ENCODE measurements at regions not wholly inside any gene's neighbourhood (a gene's known extent, or its start where the extent isn't known, plus 50 kb on each side); places are given as distances from the start of the nearest gene placed in this dataset.
"Not testable (repeated sequence)": the region's sequence is repeated elsewhere in the genome, so short reads cannot be mapped to it uniquely, and the experiment has no call there.

GRCh38 chr4:67038228-67038566 lies 507.1 kb downstream of the CENPC start:
- no peak for DNase-seq (ENCODE audit: low read depth in 2 of 2)

DNA sequence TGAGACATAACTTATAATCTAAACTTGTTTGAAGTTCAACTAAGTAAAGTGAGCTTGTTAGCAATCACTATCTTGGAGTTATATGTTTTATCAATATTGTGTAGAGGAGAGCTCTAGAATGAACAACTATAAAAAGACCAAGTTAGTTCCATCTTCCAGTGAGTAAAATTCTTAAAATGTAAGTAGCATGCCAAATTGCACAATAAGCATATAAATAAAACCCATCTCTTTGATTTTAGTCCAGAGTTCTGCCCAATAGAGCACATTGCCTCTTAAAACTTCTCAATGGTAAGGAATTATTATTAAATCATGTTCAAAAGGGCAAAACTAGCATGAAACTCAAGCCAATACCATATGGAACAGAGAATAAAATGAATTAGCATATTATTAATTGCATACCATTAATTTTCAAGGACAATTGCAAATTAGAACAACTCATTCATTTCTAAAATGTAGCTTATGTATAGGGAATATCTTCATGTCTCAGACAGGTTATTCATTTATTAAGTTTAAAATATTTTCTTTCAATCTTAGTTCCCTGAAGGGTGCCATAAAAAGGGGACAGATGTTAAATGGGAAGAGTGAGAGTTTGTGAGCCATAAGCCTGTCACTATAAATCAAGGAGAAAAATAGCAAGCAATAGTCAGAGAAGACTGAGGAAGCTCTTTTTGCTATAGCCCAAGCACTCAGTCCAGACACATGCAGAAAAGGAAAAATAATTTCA lies 507.6 kb downstream of the CENPC start:
- DNase-seq (ENCODE audit: low read depth in 2 of 2): no peak

DNA sequence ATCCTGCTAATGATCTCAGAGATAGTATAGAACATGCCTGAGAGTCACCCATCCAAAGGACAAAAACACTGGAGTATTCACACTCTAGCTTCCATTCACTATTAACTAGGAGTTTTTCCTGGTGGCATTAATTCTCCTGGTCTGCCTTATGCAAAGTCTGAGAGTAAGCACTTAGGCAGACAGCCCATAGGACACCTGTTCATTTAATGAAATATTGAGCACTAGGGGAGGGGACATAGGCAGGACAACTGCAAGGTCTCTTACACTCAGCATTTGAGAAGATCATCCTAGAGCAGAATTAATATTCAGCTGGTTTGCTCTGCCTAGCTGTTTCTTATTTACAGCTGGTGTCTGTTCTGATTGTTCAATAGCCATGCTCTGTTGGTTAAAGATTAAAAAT lies 508.5 kb downstream of the CENPC start:
- no peak for DNase-seq (ENCODE audit: low read depth in 2 of 2)

GRCh38 chr4:67035986-67036385 lies 509.3 kb downstream of the CENPC start:
- DNase-seq (ENCODE audit: low read depth in 2 of 2): no peak

- no peak for DNase-seq (ENCODE audit: low read depth in 2 of 2)
These were observed 509.8 kb downstream of the CENPC start for GRCh38 chr4:67035501-67035900.

DNA sequence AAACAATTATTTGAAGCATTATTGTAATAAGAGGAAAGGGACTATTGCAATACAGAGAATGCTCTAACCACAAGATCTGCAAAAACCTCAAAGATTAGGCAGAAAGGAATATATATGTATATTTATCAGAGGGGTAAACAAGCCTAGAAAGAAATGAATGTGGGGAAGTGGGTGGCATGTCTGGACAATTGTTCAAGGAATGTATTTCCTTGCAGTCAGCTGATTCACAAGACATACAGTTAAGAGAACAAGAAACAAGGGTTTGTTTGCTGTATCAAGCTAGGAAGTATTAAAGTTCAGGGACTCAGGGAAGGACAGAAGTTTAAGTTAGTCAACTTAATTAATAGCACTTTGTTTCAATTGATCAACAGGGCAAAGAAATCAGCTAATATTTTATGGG lies 514.7 kb downstream of the CENPC start:
- DNase-seq (ENCODE audit: low read depth in 2 of 2): no peak

GRCh38 chr4:67020438-67020797 lies 524.9 kb downstream of the CENPC start:
- no peak for DNase-seq (ENCODE audit: low read depth in 2 of 2)

DNA sequence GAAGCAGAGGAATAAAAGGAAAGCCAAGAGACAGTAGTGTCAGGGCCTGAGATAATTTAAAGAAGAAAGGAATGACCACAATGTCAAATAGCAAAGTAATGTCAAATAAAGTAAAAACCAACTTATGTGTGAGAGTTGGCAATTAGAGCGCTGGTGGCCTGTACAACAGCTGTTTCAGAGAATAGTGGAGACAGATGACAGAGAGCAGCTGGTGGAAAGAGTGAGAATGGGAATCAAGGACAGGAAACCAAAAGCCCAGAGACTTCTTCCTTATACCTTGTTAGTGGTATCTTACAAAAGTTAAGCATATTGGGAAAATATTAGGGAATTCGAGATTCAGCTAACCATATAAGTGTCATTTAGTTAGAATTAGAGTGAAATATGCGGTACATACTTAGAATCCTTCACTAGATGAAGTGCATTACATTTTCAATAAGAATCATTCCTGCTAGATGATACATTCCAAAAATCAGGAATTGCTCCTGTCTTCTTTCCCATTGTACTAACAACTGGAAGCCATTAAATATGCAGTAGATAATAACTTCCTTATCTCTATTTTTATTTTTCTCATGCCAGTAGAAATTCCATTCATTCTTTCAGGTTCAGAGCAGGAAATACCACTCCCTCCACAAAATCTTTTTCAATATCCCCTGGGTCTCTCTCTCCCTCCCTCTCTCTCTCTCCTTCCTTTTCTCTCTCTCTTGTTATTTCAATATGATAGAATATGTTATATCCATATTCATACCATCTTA lies 525.4 kb downstream of the CENPC start:
- DNase-seq (ENCODE audit: low read depth in 2 of 2): no peak

DNA sequence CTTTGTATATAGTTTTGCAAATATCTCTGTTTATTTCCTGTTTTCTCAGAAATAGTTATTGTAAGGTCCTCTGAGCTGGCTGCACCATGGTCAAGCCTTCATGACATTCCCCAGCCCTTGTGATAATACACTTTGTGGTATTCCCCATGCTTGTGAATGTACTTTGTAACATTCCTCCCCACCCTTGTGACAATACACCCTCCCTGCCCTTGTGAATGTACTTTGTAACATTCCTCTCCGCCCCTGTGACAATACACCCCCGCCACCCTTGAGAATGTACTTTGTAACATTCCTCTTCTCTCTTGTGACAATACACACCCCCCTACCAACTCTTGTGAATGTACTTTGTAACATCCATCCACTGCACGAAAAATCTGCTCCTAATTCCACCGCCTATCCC lies 530.7 kb downstream of the CENPC start:
- no peak for DNase-seq (ENCODE audit: low read depth in 2 of 2)

- DNase-seq (ENCODE audit: low read depth in 2 of 2): no peak
These were observed 538.5 kb downstream of the CENPC start for GRCh38 chr4:67006791-67007190.

GRCh38 chr4:66991521-66991920 lies 553.8 kb downstream of the CENPC start:
- no peak for DNase-seq (ENCODE audit: low read depth in 2 of 2)

DNA sequence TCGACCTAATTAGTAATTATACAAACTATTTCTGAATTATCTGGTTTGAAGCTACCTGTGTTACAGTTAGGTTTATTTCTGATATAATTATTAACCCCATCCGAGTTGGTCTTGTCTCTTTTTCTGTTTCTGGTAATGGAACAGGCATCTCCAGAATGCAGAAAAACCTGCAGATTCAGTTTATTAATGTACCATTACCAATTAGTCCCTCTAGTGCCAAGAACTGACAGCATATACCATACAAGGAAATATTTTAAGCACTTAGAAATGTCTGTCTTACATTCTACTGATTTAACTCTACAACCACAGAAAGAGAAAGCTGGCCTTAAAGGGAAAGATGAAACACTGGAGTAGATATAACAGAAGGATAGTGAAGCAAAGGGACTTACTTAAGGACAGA lies 570.6 kb downstream of the CENPC start:
- DNase-seq (ENCODE audit: low read depth in 2 of 2): no peak

GRCh38 chr4:66972087-66972486 lies 573.2 kb downstream of the CENPC start:
- no peak for DNase-seq (ENCODE audit: low read depth in 2 of 2)

DNA sequence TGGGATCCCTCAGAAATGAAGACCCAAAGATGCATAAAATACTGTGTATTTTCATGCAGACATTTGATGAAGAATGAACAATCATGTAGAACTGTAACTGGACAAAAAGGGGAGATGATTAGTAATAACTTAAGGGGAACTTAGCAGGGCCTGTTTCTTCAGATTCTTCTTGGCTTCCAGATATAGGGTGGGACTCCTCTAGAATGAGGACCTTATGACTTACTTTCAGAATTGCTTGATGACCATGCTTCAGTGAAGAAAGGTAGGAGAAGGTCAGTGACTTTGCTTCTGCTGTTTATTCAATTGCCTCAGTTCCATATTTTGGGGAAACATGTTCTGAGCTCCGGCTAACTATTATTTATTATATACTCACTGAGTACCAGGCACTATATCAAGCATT lies 580.8 kb downstream of the CENPC start:
- no peak for DNase-seq (ENCODE audit: low read depth in 2 of 2)

DNA sequence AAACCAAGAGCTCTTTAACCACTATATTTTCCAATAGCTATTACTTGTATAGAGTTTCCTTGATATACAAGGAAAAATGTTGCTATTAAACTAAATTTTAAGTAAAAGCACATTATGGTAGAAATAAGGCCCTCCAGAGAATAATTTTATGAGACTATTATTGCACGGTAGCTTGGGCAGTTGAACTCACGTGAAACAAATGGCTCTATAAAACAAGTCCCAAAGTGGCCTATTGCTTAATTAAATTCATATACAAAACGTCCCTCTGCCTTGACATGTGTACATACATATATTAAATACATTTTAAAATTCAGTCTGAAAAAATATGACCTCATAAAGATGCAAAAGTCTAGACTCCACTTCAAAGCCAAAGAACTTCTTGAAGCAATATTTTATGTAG lies 582.2 kb downstream of the CENPC start:
- DNase-seq (ENCODE audit: low read depth in 2 of 2): no peak

DNA sequence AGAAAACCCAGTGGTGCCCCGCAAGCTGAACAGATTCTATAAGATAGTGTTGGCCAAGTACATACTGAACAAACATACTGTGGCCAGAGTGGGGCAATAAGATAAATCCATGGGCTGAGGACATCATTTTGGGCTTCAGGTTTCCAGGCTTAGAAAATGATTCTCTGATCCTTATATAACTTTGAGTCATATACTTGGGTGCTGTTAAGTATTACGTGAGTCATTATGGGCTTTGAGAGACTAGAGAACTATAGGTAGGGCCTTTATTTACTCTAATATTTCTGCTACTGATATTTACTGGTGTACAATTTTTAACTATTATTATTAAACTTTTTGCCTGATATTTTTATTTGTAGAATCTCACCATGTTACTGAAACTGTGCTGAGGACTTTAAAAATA lies 586.1 kb downstream of the CENPC start:
- DNase-seq (ENCODE audit: low read depth in 2 of 2): no peak

GRCh38 chr4:66956852-66957251 lies 588.5 kb downstream of the CENPC start:
- DNase-seq (ENCODE audit: low read depth in 2 of 2): no peak

- DNase-seq (ENCODE audit: low read depth in 2 of 2): no peak
These were observed 588.9 kb downstream of the CENPC start for GRCh38 chr4:66956426-66956825.

DNA sequence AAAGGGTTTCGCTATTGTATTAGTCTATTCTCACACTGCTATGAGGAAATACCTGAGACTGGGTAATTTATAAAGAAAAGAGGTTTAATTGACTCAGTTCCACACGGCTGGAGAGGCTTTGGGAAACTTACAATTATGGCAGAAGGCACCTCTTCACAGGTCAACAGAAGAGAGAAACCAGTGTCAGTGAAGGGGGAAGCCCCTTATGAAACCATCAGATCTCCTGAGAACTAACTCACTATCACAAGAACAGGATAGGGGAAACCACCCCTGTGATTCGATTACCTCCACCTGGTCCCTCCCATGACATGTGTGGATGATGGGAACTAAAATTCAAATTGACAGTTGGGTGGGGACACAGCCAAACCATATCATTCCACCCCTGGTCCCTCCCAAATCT lies 589.5 kb downstream of the CENPC start:
- DNase-seq (ENCODE audit: low read depth in 2 of 2): no peak

DNA sequence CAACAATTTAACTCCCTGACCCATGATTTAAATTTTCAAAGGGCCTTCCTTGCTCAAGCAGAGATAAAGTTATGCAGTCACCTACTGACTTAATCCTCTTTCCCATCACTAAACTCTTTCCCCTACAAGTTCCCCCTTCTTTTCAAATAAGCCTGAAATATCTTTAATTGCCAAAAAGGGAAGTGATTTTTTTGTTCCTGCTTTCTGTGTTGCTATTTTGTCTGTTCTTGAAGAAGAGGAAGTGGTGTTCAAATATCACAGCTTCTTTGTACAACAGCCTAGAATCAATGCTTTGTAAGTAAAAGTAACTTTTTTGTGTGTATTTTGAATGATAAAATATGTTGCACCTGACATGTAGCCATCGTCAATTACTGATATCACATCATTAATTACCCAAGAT lies 595.9 kb downstream of the CENPC start:
- DNase-seq (ENCODE audit: low read depth in 2 of 2): no peak

GRCh38 chr4:66946761-66947160 lies 598.5 kb downstream of the CENPC start:
- DNase-seq (ENCODE audit: low read depth in 2 of 2): no peak

DNA sequence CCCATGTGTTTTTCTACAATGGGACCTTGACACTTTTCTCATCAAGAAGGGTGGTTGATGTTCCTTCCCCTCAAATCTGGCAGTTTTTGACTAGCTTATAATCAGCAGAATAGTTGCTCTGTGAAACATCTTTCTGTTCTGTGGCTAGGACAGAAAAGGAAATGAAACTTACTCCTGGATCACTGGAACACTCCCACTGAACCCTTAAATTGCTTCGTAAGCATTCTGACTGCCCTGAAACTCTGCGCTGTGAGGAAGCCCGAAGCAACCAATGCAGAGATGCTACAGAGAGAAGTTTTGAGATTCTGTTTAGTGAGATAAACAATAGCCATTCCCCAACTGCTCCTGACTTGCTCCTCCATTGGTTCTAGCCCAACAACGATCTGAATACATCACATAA lies 602.2 kb downstream of the CENPC start:
- no peak for DNase-seq (ENCODE audit: low read depth in 2 of 2)

- not testable (repeated sequence) for DNase-seq (ENCODE audit: low read depth in 2 of 2)
These were observed 613.3 kb downstream of the CENPC start for GRCh38 chr4:66931981-66932380.

DNA sequence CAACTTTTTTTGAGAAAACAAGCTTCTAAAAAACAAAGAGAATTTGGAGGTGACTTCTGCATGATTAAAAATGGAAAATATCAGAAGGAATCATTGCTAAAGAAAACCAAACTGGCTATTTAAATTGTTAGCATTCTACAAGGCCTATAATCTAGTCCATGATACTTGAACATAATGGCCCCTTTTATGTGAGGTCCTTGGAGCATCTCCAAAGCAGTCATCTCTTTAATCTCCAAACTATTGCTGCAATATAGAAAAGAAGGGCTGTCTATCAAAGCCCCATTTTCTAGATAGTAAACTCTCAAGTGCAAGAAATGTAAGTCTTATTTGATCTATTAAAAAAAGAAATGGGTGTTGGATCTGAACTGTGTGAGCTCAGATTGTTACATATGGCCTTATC lies 615.1 kb downstream of the CENPC start:
- DNase-seq (ENCODE audit: low read depth in 2 of 2): no peak

Data from stimulated activated CD8-positive, alpha-beta memory T cell treated with anti-CD3 and anti-CD28 coated beads, Interleukin-7, amount 100 ng/mL, for 1 hour (primary cell).